H1 (cell line): ENCODE measurements at regions not wholly inside any gene's neighbourhood (a gene's known extent, or its start where the extent isn't known, plus 50 kb on each side); places are given as distances from the start of the nearest gene placed in this dataset.
A peak's percentile ranks its signal among the peaks of the same experiment; 100 is the strongest.

Experiments used
- CTCF ChIA-PET: fragments of 300-600 bp; sonication (Branson Sonifier 250); formaldehyde crosslinking; loops from one replicate; lab custom pipeline; 2021; ENCODE audit not compliant: partially characterized antibody; lab: Charles Lee
- POLR2A ChIA-PET: fragments of 300-600 bp; sonication (Branson Sonifier 250); formaldehyde crosslinking; loops from one replicate; lab custom pipeline; 2021; ENCODE audit warnings: inconsistent platforms; ENCODE audit not compliant: partially characterized antibody; lab: Charles Lee
- DNase-seq, 2 experiments: peaks; one replicate each; pipeline versions ENCODE4 v3.0.0 to v3.0.0-alpha.2; 2010 to 2022; ENCODE audit warnings: low spot score in 2 of 2, low read depth in 1 of 2, mixed read lengths in 1 of 2
- FAIRE-seq: peaks from 2 replicates; lab custom pipeline; 2011; peaks lifted over from hg19 to GRCh38; lab: Jason Lieb, UNC
- H2AFZ ChIP-seq: 2 replicates; pipeline ENCODE4 v1.8.1; 2012; ENCODE audit warnings: low read length, inconsistent platforms
- H2AK5ac ChIP-seq: 2 replicates; pipeline ENCODE4 v1.6.1; 2013; ENCODE audit warnings: low read depth, low read length
- H2BK120ac ChIP-seq: replicated peaks from 2 replicates; pipeline ENCODE3; 2013; ENCODE audit warnings: low read depth, low read length, inconsistent platforms
- H2BK12ac ChIP-seq: 2 replicates; pipeline ENCODE4 v1.6.1; 2013; ENCODE audit warnings: low read depth, low read length
- H2BK15ac ChIP-seq: 2 replicates; pipeline ENCODE4 v1.6.1; 2013; ENCODE audit warnings: low read length
- H2BK20ac ChIP-seq: 2 replicates; pipeline ENCODE4 v1.6.1; 2013; ENCODE audit warnings: low read length
- H2BK5ac ChIP-seq: 2 replicates; pipeline ENCODE4 v1.6.1; 2013; ENCODE audit warnings: low read depth, low read length
- H3K14ac ChIP-seq: 2 replicates; pipeline ENCODE4 v1.6.1; 2013; ENCODE audit warnings: inconsistent platforms; ENCODE audit not compliant: insufficient read length
- H3K18ac ChIP-seq: 2 replicates; pipeline ENCODE4 v1.6.1; 2013; ENCODE audit warnings: low read length; ENCODE audit errors: extremely low read depth
- H3K23ac ChIP-seq: 2 replicates; pipeline ENCODE4 v1.6.1; 2013; ENCODE audit warnings: inconsistent platforms; ENCODE audit not compliant: insufficient read length
- H3K23me2 ChIP-seq: 2 replicates; pipeline ENCODE4 v1.6.1; 2013; ENCODE audit warnings: low read depth, low read length
- H3K27ac ChIP-seq: 2 replicates; pipeline ENCODE4 v1.6.1; 2011; ENCODE audit warnings: low read depth, low read length, inconsistent platforms
- H3K27me3 ChIP-seq, 4 experiments: replicated peaks in 1 of 4; 1 replicate in 1 of 4; 2 replicates in 3 of 4; pipeline versions ENCODE4 v1.6.1 to v1.8.1; 2011 to 2013; ENCODE audit warnings: low read length in 3 of 4, mild to moderate bottlenecking in 3 of 4, inconsistent platforms in 2 of 4, mixed read lengths in 2 of 4, moderate library complexity in 1 of 4; ENCODE audit not compliant: control insufficient read depth in 3 of 4, insufficient read depth in 3 of 4; ENCODE audit errors: extremely low read depth in 1 of 4
- H3K36me3 ChIP-seq, 4 experiments: 2 replicates each; pipeline versions ENCODE4 v1.6.1 to v1.8.1; 2011 to 2013; ENCODE audit warnings: mild to moderate bottlenecking in 4 of 4, low read length in 3 of 4, moderate library complexity in 2 of 4, control low read depth in 1 of 4, inconsistent platforms in 1 of 4; ENCODE audit not compliant: insufficient read depth in 4 of 4, control insufficient read depth in 2 of 4
- H3K4ac ChIP-seq: replicated peaks from 2 replicates; pipeline ENCODE3; 2013; ENCODE audit warnings: low read length, low read depth, mixed read lengths, inconsistent platforms; ENCODE audit not compliant: insufficient read length
- H3K4me1 ChIP-seq, 4 experiments: replicated peaks in 1 of 4; 1 replicate in 1 of 4; 2 replicates in 3 of 4; pipeline versions ENCODE4 v1.6.1 to v1.8.1; 2011 to 2013; ENCODE audit warnings: low read length in 3 of 4, inconsistent platforms in 2 of 4, mixed read lengths in 1 of 4; ENCODE audit not compliant: insufficient read depth in 4 of 4, control insufficient read depth in 3 of 4
- H3K4me2 ChIP-seq, 2 experiments: 2 replicates each; pipeline versions ENCODE4 v1.6.1 to v1.8.1; 2011 to 2013; ENCODE audit warnings: low read depth in 2 of 2, low read length in 2 of 2, control low read depth in 1 of 2, inconsistent platforms in 1 of 2, mild to moderate bottlenecking in 1 of 2; ENCODE audit not compliant: insufficient read depth in 1 of 2
- H3K4me3 ChIP-seq, 4 experiments: fragments of 200-600, 300-600 bp in 1 of 4; sonication (generic), shearing (Covaris generic), sonication (Bioruptor Twin) in 1 of 4; 2 replicates each; pipeline versions ENCODE4 v1.5.1 to v1.8.1; 2011 to 2016; ENCODE audit warnings: low read length in 4 of 4, low read depth in 3 of 4, control low read depth in 2 of 4, inconsistent platforms in 2 of 4, mild to moderate bottlenecking in 2 of 4, mixed read lengths in 1 of 4, moderate library complexity in 1 of 4; ENCODE audit not compliant: insufficient read depth in 2 of 4; ENCODE audit errors: extremely low read depth in 1 of 4
- H3K56ac ChIP-seq: replicated peaks from 2 replicates; pipeline ENCODE3; 2013; ENCODE audit warnings: low read depth, mild to moderate bottlenecking, mixed read lengths, low read length, inconsistent platforms; ENCODE audit not compliant: insufficient read length
- H3K79me1 ChIP-seq: 2 replicates; pipeline ENCODE4 v1.6.1; 2013; ENCODE audit warnings: low read depth, low read length, control low read depth
- H3K79me2 ChIP-seq, 2 experiments: 2 replicates each; pipeline versions ENCODE4 v1.6.1 to v1.8.1; 2012 to 2013; ENCODE audit warnings: low read length in 2 of 2, mild to moderate bottlenecking in 2 of 2, inconsistent platforms in 1 of 2; ENCODE audit not compliant: insufficient read depth in 2 of 2, control insufficient read depth in 1 of 2
- H3K9ac ChIP-seq, 4 experiments: replicated peaks in 1 of 4; 1 replicate in 1 of 4; 2 replicates in 3 of 4; pipeline versions ENCODE4 v1.6.1 to v1.8.1; 2011 to 2013; ENCODE audit warnings: low read depth in 3 of 4, low read length in 3 of 4, control low read depth in 2 of 4, mild to moderate bottlenecking in 2 of 4, moderate library complexity in 2 of 4, inconsistent platforms in 1 of 4; ENCODE audit errors: extremely low read depth in 1 of 4
- H3K9me3 ChIP-seq, 2 experiments: 2 replicates each; pipeline versions ENCODE4 v1.6.1 to v1.8.1; 2012 to 2013; ENCODE audit warnings: mild to moderate bottlenecking in 2 of 2, moderate library complexity in 2 of 2, control low read depth in 1 of 2, inconsistent platforms in 1 of 2, low read depth in 1 of 2, low read length in 1 of 2, mixed read lengths in 1 of 2; ENCODE audit not compliant: insufficient read depth in 2 of 2
- H4K20me1 ChIP-seq, 2 experiments: replicated peaks in 1 of 2; 2 replicates each; pipeline versions ENCODE3 to v1.8.1; 2011 to 2013; ENCODE audit warnings: inconsistent platforms in 2 of 2, low read length in 2 of 2, mild to moderate bottlenecking in 1 of 2; ENCODE audit not compliant: insufficient read depth in 2 of 2, control insufficient read depth in 1 of 2
- H4K5ac ChIP-seq: 2 replicates; pipeline ENCODE4 v1.6.1; 2013; ENCODE audit warnings: low read length, low read depth, mixed read lengths, inconsistent platforms; ENCODE audit not compliant: insufficient read length
- H4K8ac ChIP-seq: 2 replicates; pipeline ENCODE4 v1.8.0; 2013; ENCODE audit warnings: mild to moderate bottlenecking, moderate library complexity, low read length, inconsistent platforms; ENCODE audit not compliant: insufficient read depth; ENCODE audit errors: extremely low read depth
- H4K91ac ChIP-seq: replicated peaks from 2 replicates; pipeline ENCODE3; 2013; ENCODE audit warnings: low read length, mixed read lengths, inconsistent platforms; ENCODE audit not compliant: insufficient read length
- BRCA1 ChIP-seq: IDR thresholded peaks from 2 replicates; pipeline ENCODE4 v1.6.1; 2012; ENCODE audit warnings: low read depth, low read length, improper control_type of control experiment
- CBX8 ChIP-seq: fragments of 300-800, 300-1000 bp; sonication (generic); IDR thresholded peaks from 2 replicates; pipeline ENCODE4 v1.7.1; 2016; ENCODE audit warnings: low read depth, low read length, borderline replicate concordance
- JUND ChIP-seq: IDR thresholded peaks from 2 replicates; pipeline ENCODE4 v1.6.1; 2011; ENCODE audit warnings: mild to moderate bottlenecking, improper control_type of control experiment, low read length
- WGBS, 2 experiments: shearing (Covaris generic) in 1 of 2; methylation state at CpG; one replicate each; pipeline versions ENCODE4 v1.1.6 to v1.1.7; 2013 to 2015; ENCODE audit warnings: low lambda C conversion rate in 2 of 2, mixed read lengths in 2 of 2, inconsistent platforms in 1 of 2, low coverage in 1 of 2, missing lambda C conversion rate in 1 of 2; ENCODE audit not compliant: insufficient replicate concordance in 2 of 2, insufficient coverage in 1 of 2, insufficient read length in 1 of 2; ENCODE audit errors: extremely low coverage in 1 of 2, missing lambda C conversion rate in 1 of 2; 5-methylcytosine and 5-hydroxymethylcytosine counted together

DNA sequence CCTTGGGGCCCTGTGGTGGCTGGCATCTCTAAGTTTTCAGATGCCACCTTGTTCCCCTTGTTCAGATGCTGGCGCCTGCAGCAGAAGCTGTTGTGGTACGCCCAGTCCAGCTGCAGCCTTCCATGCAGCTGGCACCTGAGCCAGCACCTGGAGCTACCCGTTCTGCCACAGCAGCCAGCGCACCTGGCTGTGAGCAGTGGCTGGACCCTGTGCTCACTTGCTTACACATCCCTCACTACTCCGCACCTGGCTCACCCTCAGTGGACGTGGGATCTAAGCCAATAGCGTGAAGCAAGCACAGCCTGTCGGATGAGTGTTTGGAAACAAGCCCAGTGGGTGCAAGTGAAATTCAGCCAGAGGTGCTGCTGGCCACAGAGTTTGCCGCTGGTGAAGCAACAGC lies 607.5 kb upstream of the BCHE start:
- Histone ChIP-seq H4K91ac (no peak overlapping the region), H2AFZ (peak overlapping the region; percentile 89; the same call in 1 of the 2 replicates), H3K9me3 (no peaks in the 10 kb centered on the region), H2BK15ac (0 out of 2 replicates have a peak overlapping the region, but pooled peaks have one; percentile 61), H3K23me2 (no peaks in the 10 kb centered on the region), H4K20me1 (no peaks in the 10 kb centered on the region), H4K5ac (no peak overlapping the region), H4K8ac (peak overlapping the region; percentile 68; the same call in 1 of the 2 replicates), H2BK120ac (peak overlapping the region; percentile 10), H3K79me1 (no peaks in the 10 kb centered on the region), H3K27me3 (no peaks in the 10 kb centered on the region), H3K4me1 (peaks cover 0 to 10% (median 0%) of the 10 kb centered on the region in 4 experiments; a peak in 2 of 7 replicates), H3K4ac (no peak overlapping the region), H2AK5ac (no peak overlapping the region), H2BK5ac (no peak overlapping the region; the same call in 1 of the 2 replicates), H3K36me3 (no peaks in the 10 kb centered on the region), H3K4me2 (no peak overlapping the region), H3K27ac (no peak overlapping the region), H3K14ac (no peak overlapping the region), H3K9ac (no peak overlapping the region), H3K18ac (no peak overlapping the region; the same call in 1 of the 2 replicates), H3K56ac (no peak overlapping the region), H3K79me2 (no peaks in the 10 kb centered on the region), H3K4me3 (no peak overlapping the region), H2BK12ac (0 out of 2 replicates have a peak overlapping the region, but pooled peaks have one; percentile 35), H2BK20ac (no peak overlapping the region), H3K23ac (no peak overlapping the region)
- 96% methylated on average over 9 of the region's 9 CpGs; no CpG with 5 or more reads in 1 of the 2 experiments for WGBS, 2 experiments
- DNase-seq (no peak), FAIRE-seq (no peak)
- no peak for TF ChIP-seq JUND
- TF ChIP-seq CBX8 = no peak
- TF ChIP-seq BRCA1 = no peak
- CTCF ChIA-PET = no interaction called here
- POLR2A ChIA-PET = no interaction called here
